HUES6 (cell line): ENCODE measurements at regions not wholly inside any gene's neighbourhood (a gene's known extent, or its start where the extent isn't known, plus 50 kb on each side); places are given as distances from the start of the nearest gene placed in this dataset.
"Not testable (repeated sequence)": the region's sequence is repeated elsewhere in the genome, so short reads cannot be mapped to it uniquely, and the experiment has no call there.

Experiments
- H3K27ac ChIP-seq: 2 replicates; pipeline ENCODE4 v1.7.0; 2013; ENCODE audit warnings: low read depth, mild to moderate bottlenecking, low read length, inconsistent platforms
- H3K27me3 ChIP-seq: 2 replicates; pipeline ENCODE4 v1.6.1; 2013; ENCODE audit warnings: low read length; ENCODE audit not compliant: control insufficient read depth, insufficient read depth
- H3K36me3 ChIP-seq: 2 replicates; pipeline ENCODE4 v1.6.1; 2013; ENCODE audit warnings: low read length; ENCODE audit not compliant: control insufficient read depth, insufficient read depth
- H3K4me1 ChIP-seq: 2 replicates; pipeline ENCODE4 v1.6.1; 2013; ENCODE audit warnings: low read length; ENCODE audit not compliant: control insufficient read depth, insufficient read depth
- H3K4me3 ChIP-seq: 2 replicates; pipeline ENCODE4 v1.5.1; 2013; ENCODE audit warnings: low read depth, low read length
- H3K9ac ChIP-seq: one replicate; pipeline ENCODE4 v1.6.1; 2013; ENCODE audit warnings: mild to moderate bottlenecking, low read length
- H3K9me3 ChIP-seq: 2 replicates; pipeline ENCODE4 v1.6.1; 2013; ENCODE audit warnings: low read depth, low read length; ENCODE audit not compliant: control insufficient read depth, insufficient read depth

DNA sequence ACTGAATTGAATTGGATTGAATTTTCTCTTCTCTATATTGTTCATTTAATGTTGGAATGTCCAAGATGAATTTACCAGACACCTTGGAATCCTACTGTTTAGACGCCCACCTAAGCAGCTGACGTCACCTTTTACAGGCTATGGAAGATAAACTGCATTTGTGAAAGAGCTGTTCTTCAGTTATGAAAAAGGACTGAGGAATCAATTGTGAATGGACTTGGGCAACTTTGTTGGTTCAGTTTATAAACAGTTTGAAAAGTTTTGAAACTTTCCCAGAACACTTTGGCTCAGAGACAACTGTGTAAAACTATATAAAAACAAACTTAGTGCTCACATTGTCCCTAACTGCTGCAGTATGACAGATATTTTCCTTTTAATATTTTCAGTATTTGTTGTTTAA lies 590.8 kb upstream of the SPRY2 start:
- Histone ChIP-seq H3K27me3 (no peaks in the 10 kb centered on the region), H3K4me1 (no peaks in the 10 kb centered on the region), H3K27ac (no peak overlapping the region), H3K9ac (no peak overlapping the region), H3K36me3 (no peaks in the 10 kb centered on the region), H3K9me3 (no peaks in the 10 kb centered on the region), H3K4me3 (no peak overlapping the region)

DNA sequence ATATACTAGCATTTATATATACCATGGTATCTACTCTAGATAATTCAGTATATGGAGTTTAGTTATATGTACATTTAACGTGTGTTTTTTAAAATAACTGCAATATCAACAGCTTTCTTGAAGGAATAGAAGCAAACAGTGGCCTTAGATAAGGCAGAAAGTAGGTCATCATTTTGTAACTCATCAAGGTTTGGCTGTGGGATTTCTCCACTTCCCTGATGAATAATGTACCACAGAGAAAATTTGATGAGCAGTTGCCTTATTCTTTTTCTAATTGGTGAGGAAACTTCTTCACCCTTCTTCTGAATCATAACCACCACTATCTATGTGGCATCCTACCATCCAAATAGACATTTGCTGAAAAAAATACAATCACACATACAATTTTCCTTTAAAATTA lies 590.2 kb upstream of the SPRY2 start:
- no peaks in the 10 kb centered on the region for H3K9me3 ChIP-seq
- H3K36me3 ChIP-seq = no peaks in the 10 kb centered on the region

DNA sequence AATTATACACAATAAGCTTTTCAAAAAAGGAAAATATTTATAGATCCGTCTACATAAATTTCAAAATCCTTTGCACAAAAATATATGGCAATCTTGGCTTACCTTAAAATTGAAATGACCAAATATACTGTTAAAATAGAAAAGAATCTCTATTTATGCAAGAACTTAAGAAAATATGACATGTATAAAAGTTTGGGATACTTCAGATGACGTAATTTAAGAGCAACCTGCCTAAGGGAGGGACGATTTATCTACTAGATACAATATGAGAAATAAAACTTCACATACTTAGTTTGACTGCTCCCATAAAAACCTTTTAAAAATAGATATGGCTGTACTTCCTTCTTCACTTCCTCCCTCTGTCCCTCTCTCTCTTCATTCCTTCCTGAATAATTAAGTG lies 587.3 kb upstream of the SPRY2 start:
- Histone ChIP-seq H3K9ac (no peak overlapping the region), H3K9me3 (no peaks in the 10 kb centered on the region), H3K4me3 (no peak overlapping the region), H3K4me1 (no peaks in the 10 kb centered on the region), H3K27me3 (no peaks in the 10 kb centered on the region), H3K36me3 (no peaks in the 10 kb centered on the region), H3K27ac (no peak overlapping the region)

More for the DNA sequence above, 590.2 kb upstream of the SPRY2 start:
- Histone ChIP-seq H3K27me3 (no peaks in the 10 kb centered on the region), H3K27ac (no peak overlapping the region), H3K4me1 (no peaks in the 10 kb centered on the region), H3K9ac (no peak overlapping the region), H3K4me3 (no peak overlapping the region)

DNA sequence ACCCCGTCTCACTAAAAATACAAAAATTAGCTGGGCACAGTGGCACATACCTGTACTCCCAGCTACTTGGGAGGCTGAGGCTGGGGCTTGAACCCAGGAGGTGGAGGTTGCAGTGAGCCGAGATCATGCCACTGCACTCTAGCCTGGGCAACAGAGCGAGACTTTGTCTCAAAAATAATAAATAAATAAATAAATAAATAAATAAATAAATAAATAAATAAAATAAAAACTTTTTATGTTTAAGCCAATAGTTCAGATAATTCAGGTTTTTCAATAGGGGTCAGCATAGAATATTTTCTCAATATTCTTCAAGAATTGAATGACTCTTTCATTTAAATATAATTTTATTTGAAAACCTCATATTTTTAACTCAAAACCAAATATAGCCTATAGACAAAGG lies 585.1 kb upstream of the SPRY2 start:
- not testable (repeated sequence) for H3K4me3 ChIP-seq, H3K36me3 ChIP-seq, H3K27ac ChIP-seq, H3K27me3 ChIP-seq, H3K9me3 ChIP-seq, H3K4me1 ChIP-seq, H3K9ac ChIP-seq

DNA sequence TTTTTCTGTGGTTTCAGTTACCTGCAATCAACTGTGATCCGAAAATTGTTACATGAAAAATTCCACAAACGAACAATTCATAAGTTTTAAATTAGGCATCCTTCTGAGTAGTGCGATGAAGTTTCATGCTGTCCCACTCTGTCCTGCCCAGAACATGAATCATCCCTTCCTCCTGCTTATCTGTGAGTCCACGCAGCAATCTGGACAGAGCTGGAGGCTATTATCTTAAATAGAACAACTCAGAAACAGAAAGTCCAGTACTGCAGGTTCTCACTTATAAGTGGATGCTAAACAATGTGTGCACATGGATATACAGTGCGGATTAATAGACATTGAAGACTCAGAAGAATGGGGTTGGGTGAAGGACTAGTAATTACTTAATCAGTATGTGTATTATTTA lies 583.7 kb upstream of the SPRY2 start:
- H3K4me1 ChIP-seq = no peaks in the 10 kb centered on the region
- H3K36me3 ChIP-seq = no peaks in the 10 kb centered on the region
- no peak overlapping the region for H3K9ac ChIP-seq
- no peak overlapping the region for H3K27ac ChIP-seq
- no peak overlapping the region for H3K4me3 ChIP-seq
- H3K27me3 ChIP-seq = no peaks in the 10 kb centered on the region
- no peaks in the 10 kb centered on the region for H3K9me3 ChIP-seq

DNA sequence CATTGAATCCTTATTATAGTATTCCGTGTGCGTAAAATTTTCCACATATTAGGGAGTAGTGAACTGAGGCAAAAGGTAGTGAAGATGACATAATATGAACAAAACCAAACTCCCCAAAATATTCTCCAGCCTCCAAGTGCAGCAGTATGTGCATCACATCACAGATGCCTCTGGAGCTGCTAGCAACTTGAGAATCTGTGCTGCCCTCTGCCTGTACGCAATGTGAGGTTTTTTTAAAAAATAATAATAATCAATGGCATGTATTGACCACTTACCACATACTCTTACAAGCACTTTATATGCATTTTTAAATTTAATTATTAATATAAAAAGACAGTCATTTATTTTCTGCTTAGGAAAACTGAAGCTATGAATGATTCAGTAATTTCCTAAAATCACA lies 583.0 kb upstream of the SPRY2 start:
- H3K9ac ChIP-seq = no peak overlapping the region
- no peaks in the 10 kb centered on the region for H3K9me3 ChIP-seq
- no peaks in the 10 kb centered on the region for H3K36me3 ChIP-seq
- H3K4me3 ChIP-seq = no peak overlapping the region
- no peak overlapping the region for H3K27ac ChIP-seq
- H3K27me3 ChIP-seq = no peaks in the 10 kb centered on the region
- no peaks in the 10 kb centered on the region for H3K4me1 ChIP-seq

DNA sequence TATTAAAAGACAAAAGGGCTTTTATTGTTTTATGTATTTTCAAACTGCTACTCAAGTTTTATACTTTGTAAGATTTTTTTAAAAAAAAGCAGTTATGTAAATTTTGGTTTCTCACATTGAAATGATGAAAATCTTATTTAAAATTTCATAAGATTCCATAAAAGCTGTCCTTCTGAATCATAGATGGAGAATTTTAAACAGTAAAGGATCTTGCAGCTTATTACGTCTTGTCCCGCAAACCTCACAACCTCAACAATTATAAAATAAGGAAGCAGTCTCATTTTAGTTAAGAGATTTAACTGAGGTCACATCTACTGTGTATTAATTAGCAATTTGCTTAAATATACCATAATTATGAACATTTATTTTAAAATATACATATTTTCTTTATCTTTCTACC lies 581.0 kb upstream of the SPRY2 start:
- Histone ChIP-seq H3K4me1 (no peaks in the 10 kb centered on the region), H3K36me3 (no peaks in the 10 kb centered on the region), H3K4me3 (no peak overlapping the region), H3K9me3 (no peaks in the 10 kb centered on the region), H3K27ac (no peak overlapping the region), H3K9ac (no peak overlapping the region), H3K27me3 (no peaks in the 10 kb centered on the region)

DNA sequence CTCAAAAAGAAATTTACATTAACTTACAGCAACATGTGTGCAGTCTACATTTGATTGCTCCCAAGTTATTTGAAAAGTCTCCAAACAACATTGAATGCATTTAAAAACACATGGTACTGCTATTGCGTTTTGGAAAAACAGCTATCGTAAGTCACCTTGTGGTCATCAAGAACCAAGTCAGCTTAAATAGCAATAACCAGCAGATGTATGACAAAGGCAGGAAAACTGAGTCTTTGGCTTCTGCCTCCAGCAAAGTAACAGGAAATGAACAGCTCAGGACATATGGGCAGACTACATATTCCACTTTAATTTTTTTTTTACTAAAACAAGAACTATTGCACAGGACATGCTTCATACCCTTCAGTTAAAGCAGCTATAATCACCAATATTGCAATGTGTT lies 580.6 kb upstream of the SPRY2 start:
- Histone ChIP-seq H3K4me1 (no peaks in the 10 kb centered on the region), H3K27me3 (no peaks in the 10 kb centered on the region), H3K9ac (no peak overlapping the region), H3K36me3 (no peaks in the 10 kb centered on the region), H3K27ac (no peak overlapping the region), H3K9me3 (no peaks in the 10 kb centered on the region), H3K4me3 (no peak overlapping the region)

DNA sequence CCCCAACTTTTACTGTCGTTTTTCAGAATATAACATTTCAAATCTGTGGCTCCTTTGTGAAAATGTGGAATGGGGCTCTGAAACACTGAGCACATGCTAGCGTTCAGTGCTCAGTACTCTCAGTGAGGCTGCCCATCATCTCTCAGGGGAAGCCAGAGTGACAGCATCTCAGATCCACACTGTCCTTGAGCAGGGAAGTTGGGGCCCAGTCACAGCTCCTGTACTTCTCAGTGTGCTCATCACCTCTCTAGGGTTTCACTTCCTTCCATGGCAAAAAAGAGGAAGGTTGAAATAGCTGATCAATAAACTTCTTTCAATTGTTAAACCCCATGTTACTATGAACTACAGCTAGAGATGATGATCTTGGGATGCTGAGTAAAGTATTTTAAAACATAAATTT lies 565.9 kb upstream of the SPRY2 start:
- Histone ChIP-seq H3K27ac (no peak overlapping the region), H3K4me1 (no peaks in the 10 kb centered on the region), H3K4me3 (no peak overlapping the region), H3K36me3 (no peaks in the 10 kb centered on the region), H3K27me3 (no peaks in the 10 kb centered on the region), H3K9ac (no peak overlapping the region), H3K9me3 (no peaks in the 10 kb centered on the region)

DNA sequence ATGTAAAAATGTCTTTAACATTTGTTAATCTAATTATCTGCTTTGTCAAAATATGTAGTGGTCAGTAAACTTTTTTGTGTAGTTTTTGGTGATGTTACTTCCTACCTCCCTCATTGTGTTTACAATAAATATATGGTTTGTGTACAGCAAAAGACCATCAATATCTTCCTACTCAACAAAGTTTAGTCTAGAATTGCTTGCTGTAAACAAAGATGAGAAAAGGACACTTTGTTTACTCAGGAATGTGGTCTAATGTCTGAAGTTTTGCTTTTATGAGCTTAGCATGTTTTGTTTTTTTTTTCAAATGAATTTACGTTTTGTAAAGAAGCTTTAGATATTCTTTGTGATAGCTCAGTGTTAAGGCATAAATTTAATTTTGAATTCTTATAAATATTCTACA lies 563.5 kb upstream of the SPRY2 start:
- H3K9ac ChIP-seq = no peak overlapping the region
- no peaks in the 10 kb centered on the region for H3K27me3 ChIP-seq

DNA sequence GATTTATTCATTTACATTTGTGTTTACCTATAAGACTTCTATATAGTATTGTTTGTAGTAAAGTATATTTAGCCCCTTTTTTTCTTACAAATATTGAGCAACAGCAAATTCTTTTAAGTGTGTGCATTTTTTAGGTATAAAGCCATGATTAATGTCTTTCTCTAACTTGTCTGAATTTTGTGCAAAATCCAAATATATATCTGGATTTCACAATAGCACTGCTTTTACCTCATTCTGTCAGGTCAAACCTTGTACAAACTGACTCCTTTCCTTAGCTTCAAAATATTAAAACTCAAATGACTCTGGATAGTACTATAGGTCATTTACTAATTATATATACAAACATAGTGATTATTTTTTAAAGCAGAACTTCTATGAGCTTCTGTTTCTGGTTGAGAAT lies 563.0 kb upstream of the SPRY2 start:
- no peaks in the 10 kb centered on the region for H3K9me3 ChIP-seq
- no peaks in the 10 kb centered on the region for H3K36me3 ChIP-seq
- H3K4me3 ChIP-seq = no peak overlapping the region
- no peak overlapping the region for H3K9ac ChIP-seq
- no peaks in the 10 kb centered on the region for H3K4me1 ChIP-seq
- no peaks in the 10 kb centered on the region for H3K27me3 ChIP-seq
- no peak overlapping the region for H3K27ac ChIP-seq

More for the DNA sequence above, 563.5 kb upstream of the SPRY2 start:
- H3K4me3 ChIP-seq = no peak overlapping the region
- H3K9me3 ChIP-seq = no peaks in the 10 kb centered on the region
- no peaks in the 10 kb centered on the region for H3K36me3 ChIP-seq
- no peaks in the 10 kb centered on the region for H3K4me1 ChIP-seq
- no peak overlapping the region; the same call in 1 of the 2 replicates for H3K27ac ChIP-seq

DNA sequence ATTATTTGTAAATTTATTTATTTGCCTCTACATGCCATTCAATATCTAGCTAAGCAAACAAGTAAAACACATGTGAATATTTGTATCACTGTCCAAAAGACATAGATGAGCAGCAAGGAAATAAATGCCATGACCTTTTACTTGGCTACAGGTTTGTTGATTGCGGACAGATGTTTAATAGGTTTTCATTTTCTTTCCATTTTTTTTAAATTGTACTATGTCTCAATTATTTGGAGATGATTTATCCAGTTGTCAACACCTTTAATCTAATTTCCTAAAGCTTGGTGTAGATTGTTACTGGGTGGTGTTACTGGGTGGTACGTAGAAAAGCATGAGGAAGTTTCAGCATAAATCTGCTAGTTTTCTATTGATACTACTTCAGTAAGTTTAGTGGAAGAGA lies 560.6 kb upstream of the SPRY2 start:
- H3K4me1 ChIP-seq = no peaks in the 10 kb centered on the region
- H3K27ac ChIP-seq = no peak overlapping the region
- H3K36me3 ChIP-seq = no peaks in the 10 kb centered on the region
- H3K9ac ChIP-seq = no peak overlapping the region
- no peaks in the 10 kb centered on the region for H3K27me3 ChIP-seq
- no peak overlapping the region for H3K4me3 ChIP-seq
- H3K9me3 ChIP-seq = no peaks in the 10 kb centered on the region
